Colonic mucosa (tissue), 4 donors: ENCODE measurements at regions not wholly inside any gene's neighbourhood (a gene's known extent, or its start where the extent isn't known, plus 50 kb on each side); places are given as distances from the start of the nearest gene placed in this dataset.

Experiments
- DNase-seq: peaks from one replicate; pipeline ENCODE4 v3.0.0-alpha.2; 2020
- H3K27ac ChIP-seq: fragments of 200-600 bp; one replicate; pipeline ENCODE4 v1.8.0; 2021
- H3K27me3 ChIP-seq: fragments of 200-600 bp; one replicate; pipeline ENCODE4 v1.8.0; 2021
- H3K36me3 ChIP-seq: fragments of 200-600 bp; one replicate; pipeline ENCODE4 v1.8.0; 2021
- H3K4me1 ChIP-seq: fragments of 200-600 bp; one replicate; pipeline ENCODE4 v1.8.0; 2021; ENCODE audit warnings: mild to moderate bottlenecking
- H3K4me3 ChIP-seq: fragments of 200-600 bp; one replicate; pipeline ENCODE4 v1.8.0; 2021
- H3K9ac ChIP-seq, 2 donors: one replicate each; pipeline ENCODE4 v1.7.0; 2013; ENCODE audit warnings: control low read depth in 2 of 2, low read depth in 2 of 2, low read length in 2 of 2
- H3K9me3 ChIP-seq: fragments of 200-600 bp; one replicate; pipeline ENCODE4 v1.8.0; 2021
- intact Hi-C: fragments of 100-400 bp; cut with DNase I; formaldehyde crosslinking; loops from one replicate; pipeline ENCODE4 v1.14.1; 2022
- TF ChIP-seq, protein P1 (sequence below): fragments of 200-600 bp; IDR thresholded peaks from one replicate; pipeline ENCODE4 v1.8.0; 2022; ENCODE audit warnings: antibody characterized with exemption, mild to moderate bottlenecking
- donor health status: healthy.
- donor health status: DM: no; HTN: no; CAD: no.
- donor health status: DM: no; HTN: no; CAD: no.

GRCh38 chr13:76759877-76760276 lies 126.3 kb downstream of the KCTD12 start:
- TF ChIP-seq, protein P1, sequence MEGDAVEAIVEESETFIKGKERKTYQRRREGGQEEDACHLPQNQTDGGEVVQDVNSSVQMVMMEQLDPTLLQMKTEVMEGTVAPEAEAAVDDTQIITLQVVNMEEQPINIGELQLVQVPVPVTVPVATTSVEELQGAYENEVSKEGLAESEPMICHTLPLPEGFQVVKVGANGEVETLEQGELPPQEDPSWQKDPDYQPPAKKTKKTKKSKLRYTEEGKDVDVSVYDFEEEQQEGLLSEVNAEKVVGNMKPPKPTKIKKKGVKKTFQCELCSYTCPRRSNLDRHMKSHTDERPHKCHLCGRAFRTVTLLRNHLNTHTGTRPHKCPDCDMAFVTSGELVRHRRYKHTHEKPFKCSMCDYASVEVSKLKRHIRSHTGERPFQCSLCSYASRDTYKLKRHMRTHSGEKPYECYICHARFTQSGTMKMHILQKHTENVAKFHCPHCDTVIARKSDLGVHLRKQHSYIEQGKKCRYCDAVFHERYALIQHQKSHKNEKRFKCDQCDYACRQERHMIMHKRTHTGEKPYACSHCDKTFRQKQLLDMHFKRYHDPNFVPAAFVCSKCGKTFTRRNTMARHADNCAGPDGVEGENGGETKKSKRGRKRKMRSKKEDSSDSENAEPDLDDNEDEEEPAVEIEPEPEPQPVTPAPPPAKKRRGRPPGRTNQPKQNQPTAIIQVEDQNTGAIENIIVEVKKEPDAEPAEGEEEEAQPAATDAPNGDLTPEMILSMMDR: no peak
- H3K27me3 ChIP-seq: no peaks in the 10 kb centered on the region
- H3K27ac ChIP-seq: no peak overlapping the region
- H3K36me3 ChIP-seq: no peaks in the 10 kb centered on the region
- no peak for DNase-seq
- no peaks in the 10 kb centered on the region for H3K9me3 ChIP-seq
- intact Hi-C loops: no loop called here
- no peak overlapping the region for H3K9ac ChIP-seq
- no peaks in the 10 kb centered on the region for H3K4me1 ChIP-seq
- no peak overlapping the region for H3K4me3 ChIP-seq

GRCh38 chr13:76758738-76759137 lies 127.5 kb downstream of the KCTD12 start:
- H3K9me3 ChIP-seq: no peaks in the 10 kb centered on the region

GRCh38 chr13:76758257-76758656 lies 127.9 kb downstream of the KCTD12 start:
- H3K27me3 ChIP-seq: no peaks in the 10 kb centered on the region
- H3K36me3 ChIP-seq: no peaks in the 10 kb centered on the region
- TF ChIP-seq, protein P1: no peak
- DNase-seq: no peak
- no peaks in the 10 kb centered on the region for H3K4me1 ChIP-seq
- no peak overlapping the region for H3K9ac ChIP-seq
- no peaks in the 10 kb centered on the region for H3K9me3 ChIP-seq
- intact Hi-C loops: no loop called here
- no peak overlapping the region for H3K27ac ChIP-seq
- no peak overlapping the region for H3K4me3 ChIP-seq

More at GRCh38 chr13:76758738-76759137, 127.5 kb downstream of the KCTD12 start:
- Histone ChIP-seq H3K4me1 (no peaks in the 10 kb centered on the region), H3K27me3 (no peaks in the 10 kb centered on the region), H3K4me3 (no peak overlapping the region), H3K9ac (no peak overlapping the region), H3K27ac (no peak overlapping the region), H3K36me3 (no peaks in the 10 kb centered on the region)
- intact Hi-C loops: no loop called here
- TF ChIP-seq, protein P1: no peak
- DNase-seq: no peak

DNA sequence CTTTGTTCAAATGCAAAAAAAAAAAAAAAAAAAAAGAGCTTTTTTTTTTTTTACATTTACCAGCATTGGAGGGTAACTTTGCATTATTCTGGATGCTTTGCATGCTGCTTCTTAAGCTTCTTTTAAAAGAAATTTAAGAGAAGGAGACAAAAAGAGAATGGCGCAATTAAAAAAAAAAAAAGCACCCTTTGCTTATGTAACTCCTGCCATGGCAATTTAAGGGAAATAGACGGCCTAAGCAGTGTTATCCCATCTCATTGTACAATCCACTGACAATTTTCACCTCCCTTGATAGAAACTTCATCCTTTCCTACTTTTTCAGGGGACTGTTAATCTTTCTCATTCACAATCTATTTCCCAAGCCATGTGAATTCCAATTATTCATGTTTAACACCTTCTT lies 129.8 kb downstream of the KCTD12 start:
- intact Hi-C loops: no loop called here
- Histone ChIP-seq H3K4me1 (no peaks in the 10 kb centered on the region), H3K27me3 (no peaks in the 10 kb centered on the region), H3K36me3 (no peaks in the 10 kb centered on the region), H3K27ac (no peak overlapping the region), H3K9ac (no peak overlapping the region), H3K9me3 (no peaks in the 10 kb centered on the region), H3K4me3 (no peak overlapping the region)
- TF ChIP-seq, protein P1: no peak
- no peak for DNase-seq

GRCh38 chr13:76754414-76754813 lies 131.8 kb downstream of the KCTD12 start:
- Histone ChIP-seq H3K9ac (no peak overlapping the region), H3K4me3 (no peak overlapping the region), H3K27me3 (no peaks in the 10 kb centered on the region), H3K9me3 (no peaks in the 10 kb centered on the region), H3K27ac (no peak overlapping the region), H3K4me1 (no peaks in the 10 kb centered on the region), H3K36me3 (no peaks in the 10 kb centered on the region)
- intact Hi-C loops: no loop called here
- DNase-seq: no peak
- TF ChIP-seq, protein P1: no peak

- Histone ChIP-seq H3K9me3 (no peaks in the 10 kb centered on the region), H3K27me3 (no peaks in the 10 kb centered on the region), H3K27ac (no peak overlapping the region), H3K9ac (no peak overlapping the region), H3K36me3 (no peaks in the 10 kb centered on the region), H3K4me1 (no peaks in the 10 kb centered on the region), H3K4me3 (no peak overlapping the region)
- TF ChIP-seq, protein P1: no peak
- DNase-seq: no peak
- intact Hi-C loops: no loop called here
Measured at GRCh38 chr13:76751278-76751677, 134.9 kb downstream of the KCTD12 start.
